ENCODE measurements at regions not wholly inside any gene's neighbourhood (a gene's known extent, or its start where the extent isn't known, plus 50 kb on each side); places are given as distances from the start of the nearest gene placed in this dataset.

DNA sequence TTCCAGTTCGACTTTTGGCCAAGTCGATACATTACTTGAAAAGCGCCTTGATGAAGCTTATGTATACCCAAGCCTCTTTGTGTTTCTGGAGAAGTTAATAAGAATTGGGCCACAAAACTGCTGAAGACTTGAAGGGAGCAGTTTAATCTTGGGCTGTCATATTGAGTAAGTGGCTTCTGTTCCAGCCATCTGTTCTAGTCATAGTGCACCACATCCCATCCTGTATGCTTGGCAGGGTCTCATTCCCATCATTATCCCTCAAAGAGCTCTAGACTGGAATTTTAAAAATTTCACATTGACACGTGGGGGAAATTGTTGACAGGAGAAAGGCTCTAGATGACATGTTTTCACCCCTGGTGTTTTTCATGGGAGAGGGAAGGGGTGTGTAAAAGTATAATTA is 196.6 kb upstream of the PLPP4 start (continued):
- TF ChIP-seq, protein P1, sequence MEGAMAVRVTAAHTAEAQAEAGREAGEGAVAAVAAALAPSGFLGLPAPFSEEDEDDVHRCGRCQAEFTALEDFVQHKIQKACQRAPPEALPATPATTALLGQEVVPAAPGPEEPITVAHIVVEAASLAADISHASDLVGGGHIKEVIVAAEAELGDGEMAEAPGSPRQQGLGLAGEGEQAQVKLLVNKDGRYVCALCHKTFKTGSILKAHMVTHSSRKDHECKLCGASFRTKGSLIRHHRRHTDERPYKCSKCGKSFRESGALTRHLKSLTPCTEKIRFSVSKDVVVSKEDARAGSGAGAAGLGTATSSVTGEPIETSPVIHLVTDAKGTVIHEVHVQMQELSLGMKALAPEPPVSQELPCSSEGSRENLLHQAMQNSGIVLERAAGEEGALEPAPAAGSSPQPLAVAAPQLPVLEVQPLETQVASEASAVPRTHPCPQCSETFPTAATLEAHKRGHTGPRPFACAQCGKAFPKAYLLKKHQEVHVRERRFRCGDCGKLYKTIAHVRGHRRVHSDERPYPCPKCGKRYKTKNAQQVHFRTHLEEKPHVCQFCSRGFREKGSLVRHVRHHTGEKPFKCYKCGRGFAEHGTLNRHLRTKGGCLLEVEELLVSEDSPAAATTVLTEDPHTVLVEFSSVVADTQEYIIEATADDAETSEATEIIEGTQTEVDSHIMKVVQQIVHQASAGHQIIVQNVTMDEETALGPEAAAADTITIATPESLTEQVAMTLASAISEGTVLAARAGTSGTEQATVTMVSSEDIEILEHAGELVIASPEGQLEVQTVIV (CRISPR knock-in tag; IDR thresholded peaks at IDR 0.05; ENCODE audit: borderline replicate concordance): no peak
- TF ChIP-seq PHF8 (IDR thresholded peaks at IDR 0.05; ENCODE audit: borderline replicate concordance, low read length) (no peak), KAT8 (IDR thresholded peaks at IDR 0.05; ENCODE audit: low read depth) (no peak)
- TF ChIP-seq, protein P2, sequence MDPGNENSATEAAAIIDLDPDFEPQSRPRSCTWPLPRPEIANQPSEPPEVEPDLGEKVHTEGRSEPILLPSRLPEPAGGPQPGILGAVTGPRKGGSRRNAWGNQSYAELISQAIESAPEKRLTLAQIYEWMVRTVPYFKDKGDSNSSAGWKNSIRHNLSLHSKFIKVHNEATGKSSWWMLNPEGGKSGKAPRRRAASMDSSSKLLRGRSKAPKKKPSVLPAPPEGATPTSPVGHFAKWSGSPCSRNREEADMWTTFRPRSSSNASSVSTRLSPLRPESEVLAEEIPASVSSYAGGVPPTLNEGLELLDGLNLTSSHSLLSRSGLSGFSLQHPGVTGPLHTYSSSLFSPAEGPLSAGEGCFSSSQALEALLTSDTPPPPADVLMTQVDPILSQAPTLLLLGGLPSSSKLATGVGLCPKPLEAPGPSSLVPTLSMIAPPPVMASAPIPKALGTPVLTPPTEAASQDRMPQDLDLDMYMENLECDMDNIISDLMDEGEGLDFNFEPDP (CRISPR knock-in tag; IDR thresholded peaks at IDR 0.05): no peak

DNA sequence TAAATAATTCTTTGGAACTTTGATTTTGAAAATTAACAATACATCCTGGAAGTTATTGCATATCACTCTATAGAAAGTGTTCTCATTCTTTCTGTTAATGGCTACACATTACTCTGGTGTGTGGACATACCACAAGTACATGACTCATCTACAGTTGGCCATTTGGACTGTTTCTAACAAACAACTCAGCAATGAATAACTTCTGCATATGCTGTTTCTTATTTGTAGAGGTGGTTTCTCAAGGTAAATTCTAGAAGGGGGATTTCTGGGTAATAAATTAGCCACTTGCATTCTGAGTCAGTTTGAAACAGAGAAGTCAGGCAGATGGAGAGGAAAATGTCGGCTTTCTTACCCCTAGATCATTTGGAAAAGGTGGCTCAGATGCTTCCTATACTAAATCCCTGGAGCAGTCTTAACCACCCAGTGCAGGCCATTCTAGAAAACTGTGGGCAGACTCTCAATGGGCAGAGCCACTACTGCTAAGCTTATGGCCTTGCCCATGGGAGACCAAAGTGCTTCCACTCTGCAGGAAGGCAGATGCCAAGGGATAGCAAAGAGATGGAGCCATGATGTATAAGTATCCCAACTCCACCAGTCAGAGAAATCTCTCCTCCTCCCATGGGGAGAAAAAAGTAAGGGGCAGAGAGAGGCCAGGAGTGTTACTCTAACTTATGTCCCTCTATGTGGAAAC is 194.0 kb upstream of the PLPP4 start:
- DNase-seq (ENCODE audit: extremely low read depth in 1 of 4, low spot score in 3 of 4) (no peak), FAIRE-seq (no peak), ATAC-seq (no peak)
- no peak overlapping the region for H3K4me2 ChIP-seq (ENCODE audit: insufficient read depth, low read length)
- no peak overlapping the region for H3K27ac ChIP-seq (ENCODE audit: extremely low read depth, low read depth, low read length)
- H2AFZ ChIP-seq (ENCODE audit: low read depth, low read length): no peak overlapping the region
- H3K9me3 ChIP-seq (replicated peaks; ENCODE audit: control insufficient read depth, insufficient read depth, low read depth, low read length): no peaks in the 10 kb centered on the region
- BruUV-seq (replicated peaks): no TSS peak
- intact Hi-C loops (cut with micrococcal nuclease): no loop called here
- H3K4me3 ChIP-seq: no peak overlapping the region
- H3K79me2 ChIP-seq (ENCODE audit: control insufficient read depth, insufficient read depth, low read length): no peaks in the 10 kb centered on the region
- no peaks in the 10 kb centered on the region for H3K4me1 ChIP-seq (replicated peaks in 1 of 2; ENCODE audit: control insufficient read depth in 2 of 2, insufficient read depth in 2 of 2, low read length in 2 of 2)
- in situ Hi-C loops (cut with MboI): no loop called here
- H3K9me1 ChIP-seq (ENCODE audit: control insufficient read depth, insufficient read depth, low read length): no peaks in the 10 kb centered on the region
- H3K9ac ChIP-seq (ENCODE audit: insufficient read depth in 1 of 2, low read depth in 2 of 2, low read length in 2 of 2): no peak overlapping the region
- H4K20me1 ChIP-seq (replicated peaks; ENCODE audit: control insufficient read depth, insufficient read depth, low read length): no peaks in the 10 kb centered on the region
- no peaks in the 10 kb centered on the region for H3K36me3 ChIP-seq (ENCODE audit: control insufficient read depth, insufficient read depth, low read length)
- H3K27me3 ChIP-seq (ENCODE audit: control insufficient read depth in 2 of 2, insufficient read depth in 2 of 2, low read length in 2 of 2): no peaks in the 10 kb centered on the region
- ChIA-PET POLR2A (no interaction called here), CTCF (ENCODE audit: low intra/inter-chr PET ratio) (no interaction called here)
- 0% methylated on average over 1 of the region's 1 CpG for WGBS (ENCODE audit: insufficient coverage, low coverage, missing lambda C conversion rate)
- TF ChIP-seq EHMT2 (IDR thresholded peaks at IDR 0.05): no peak
- TF ChIP-seq, protein P3, sequence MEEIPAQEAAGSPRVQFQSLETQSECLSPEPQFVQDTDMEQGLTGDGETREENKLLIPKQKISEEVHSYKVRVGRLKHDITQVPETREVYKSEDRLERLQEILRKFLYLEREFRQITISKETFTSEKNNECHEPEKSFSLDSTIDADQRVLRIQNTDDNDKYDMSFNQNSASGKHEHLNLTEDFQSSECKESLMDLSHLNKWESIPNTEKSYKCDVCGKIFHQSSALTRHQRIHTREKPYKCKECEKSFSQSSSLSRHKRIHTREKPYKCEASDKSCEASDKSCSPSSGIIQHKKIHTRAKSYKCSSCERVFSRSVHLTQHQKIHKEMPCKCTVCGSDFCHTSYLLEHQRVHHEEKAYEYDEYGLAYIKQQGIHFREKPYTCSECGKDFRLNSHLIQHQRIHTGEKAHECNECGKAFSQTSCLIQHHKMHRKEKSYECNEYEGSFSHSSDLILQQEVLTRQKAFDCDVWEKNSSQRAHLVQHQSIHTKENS (CRISPR knock-in tag; IDR thresholded peaks at IDR 0.05): no peak
- TF ChIP-seq MCM3 (IDR thresholded peaks at IDR 0.05): no peak
- TF ChIP-seq KDM4B (IDR thresholded peaks at IDR 0.05; ENCODE audit: borderline replicate concordance in 2 of 2, low read depth in 1 of 2): no peak
- TF ChIP-seq JUN (IDR thresholded peaks at IDR 0.05; ENCODE audit: borderline replicate concordance, low read depth, low read length): no peak
- TF ChIP-seq JUN (CRISPR knock-in tag; IDR thresholded peaks at IDR 0.05; ENCODE audit: borderline replicate concordance): no peak
- no peak for TF ChIP-seq XRCC5 (IDR thresholded peaks at IDR 0.05; ENCODE audit: low read depth, low read length)
- TF ChIP-seq KLF1 (tag; IDR thresholded peaks at IDR 0.05): no peak
- TF ChIP-seq MCM7 (IDR thresholded peaks at IDR 0.05): no peak
- TF ChIP-seq PRMT5 (CRISPR knock-in tag; IDR thresholded peaks at IDR 0.05): no peak
- no peak for TF ChIP-seq RBM22 (IDR thresholded peaks at IDR 0.05; ENCODE audit: low read depth, low read length, poor library complexity, severe bottlenecking)
- no peak for TF ChIP-seq LCOR (CRISPR knock-in tag; IDR thresholded peaks at IDR 0.05)
